ENCODE measurements at regions not wholly inside any gene's neighbourhood (a gene's known extent, or its start where the extent isn't known, plus 50 kb on each side); places are given as distances from the start of the nearest gene placed in this dataset.

DNA sequence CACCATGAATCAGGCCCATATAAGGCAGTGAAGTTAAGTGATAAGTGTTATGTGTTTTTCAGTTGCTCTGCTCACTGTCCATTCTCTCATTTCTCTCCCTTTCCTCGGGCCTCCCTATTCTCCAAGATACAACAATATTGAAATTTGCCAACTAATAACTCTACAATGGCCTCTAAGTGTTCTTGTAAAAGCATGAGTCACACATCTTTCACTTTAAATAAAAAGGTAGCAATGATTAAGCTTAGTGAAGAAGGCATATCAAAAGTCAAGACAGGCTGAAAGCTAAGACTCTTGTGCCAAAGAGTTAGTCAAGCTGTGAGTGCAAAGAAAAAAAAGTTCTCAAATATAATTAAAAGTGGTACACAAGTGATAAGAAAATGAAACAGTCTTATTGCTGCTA, 675.4 kb downstream of the OTOL1 start:
- no peaks in the 10 kb centered on the region for H3K27me3 ChIP-seq (ENCODE audit: low read depth, low read length)
- H3K4me1 ChIP-seq (ENCODE audit: low read length), result peaks cover 17% of the 10 kb centered on the region
- no peak overlapping the region for H3K4me3 ChIP-seq (ENCODE audit: low read length)
- no peak overlapping the region for H3K9ac ChIP-seq (ENCODE audit: low read length)
- no peak for TF ChIP-seq EZH2phosphoT487 (IDR thresholded peaks at IDR 0.05; ENCODE audit: low read depth)
- TF ChIP-seq, protein P1, sequence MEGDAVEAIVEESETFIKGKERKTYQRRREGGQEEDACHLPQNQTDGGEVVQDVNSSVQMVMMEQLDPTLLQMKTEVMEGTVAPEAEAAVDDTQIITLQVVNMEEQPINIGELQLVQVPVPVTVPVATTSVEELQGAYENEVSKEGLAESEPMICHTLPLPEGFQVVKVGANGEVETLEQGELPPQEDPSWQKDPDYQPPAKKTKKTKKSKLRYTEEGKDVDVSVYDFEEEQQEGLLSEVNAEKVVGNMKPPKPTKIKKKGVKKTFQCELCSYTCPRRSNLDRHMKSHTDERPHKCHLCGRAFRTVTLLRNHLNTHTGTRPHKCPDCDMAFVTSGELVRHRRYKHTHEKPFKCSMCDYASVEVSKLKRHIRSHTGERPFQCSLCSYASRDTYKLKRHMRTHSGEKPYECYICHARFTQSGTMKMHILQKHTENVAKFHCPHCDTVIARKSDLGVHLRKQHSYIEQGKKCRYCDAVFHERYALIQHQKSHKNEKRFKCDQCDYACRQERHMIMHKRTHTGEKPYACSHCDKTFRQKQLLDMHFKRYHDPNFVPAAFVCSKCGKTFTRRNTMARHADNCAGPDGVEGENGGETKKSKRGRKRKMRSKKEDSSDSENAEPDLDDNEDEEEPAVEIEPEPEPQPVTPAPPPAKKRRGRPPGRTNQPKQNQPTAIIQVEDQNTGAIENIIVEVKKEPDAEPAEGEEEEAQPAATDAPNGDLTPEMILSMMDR (IDR thresholded peaks at IDR 0.05; ENCODE audit: low read depth, low read length), result no peak
- no peaks in the 10 kb centered on the region for H3K36me3 ChIP-seq (replicated peaks; ENCODE audit: low read depth, low read length)
- peaks cover 6% of the 10 kb centered on the region; the same call in 1 of the 2 replicates for H3K9me3 ChIP-seq (ENCODE audit: insufficient read depth, low read length)
- no peaks in the 10 kb centered on the region for H3K79me2 ChIP-seq (ENCODE audit: low read length)
- H4K20me1 ChIP-seq (ENCODE audit: insufficient read depth, low read length), result no peaks in the 10 kb centered on the region
- H2AFZ ChIP-seq (ENCODE audit: low read depth, low read length), result no peak overlapping the region
- no peak overlapping the region for H3K27ac ChIP-seq (ENCODE audit: low read length)
- H3K4me2 ChIP-seq (ENCODE audit: low read length), result no peak overlapping the region

DNA sequence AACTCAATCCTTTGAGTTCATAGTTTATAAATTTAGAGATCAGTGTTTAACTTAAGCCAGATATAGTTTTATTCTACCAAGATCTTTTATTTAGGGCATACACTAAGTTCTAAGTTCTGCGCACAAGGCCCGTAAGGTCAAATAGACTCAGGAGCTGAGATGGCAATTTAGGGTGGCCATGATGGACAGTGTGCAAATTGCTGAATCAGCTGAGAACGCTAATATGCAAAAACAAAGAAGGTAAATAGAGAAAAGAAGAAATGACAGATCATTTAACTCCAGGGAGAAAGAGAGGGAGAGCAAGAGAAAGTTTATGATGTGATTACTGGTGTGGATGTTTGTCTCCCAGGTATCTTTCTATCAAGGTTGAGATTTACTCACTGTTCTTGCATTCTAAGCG, 678.5 kb downstream of the OTOL1 start:
- Histone ChIP-seq H3K27ac (ENCODE audit: low read length) (no peak overlapping the region), H3K4me1 (ENCODE audit: low read length) (peaks cover 13% of the 10 kb centered on the region), H3K4me3 (ENCODE audit: low read length) (no peak overlapping the region), H3K9me3 (ENCODE audit: insufficient read depth, low read length) (peaks cover 6% of the 10 kb centered on the region; the same call in 1 of the 2 replicates), H3K4me2 (ENCODE audit: low read length) (no peak overlapping the region), H4K20me1 (ENCODE audit: insufficient read depth, low read length) (no peaks in the 10 kb centered on the region), H3K36me3 (replicated peaks; ENCODE audit: low read depth, low read length) (no peaks in the 10 kb centered on the region), H3K9ac (ENCODE audit: low read length) (no peak overlapping the region), H2AFZ (ENCODE audit: low read depth, low read length) (no peak overlapping the region), H3K79me2 (ENCODE audit: low read length) (no peaks in the 10 kb centered on the region), H3K27me3 (ENCODE audit: low read depth, low read length) (no peaks in the 10 kb centered on the region)
- TF ChIP-seq EZH2phosphoT487 (IDR thresholded peaks at IDR 0.05; ENCODE audit: low read depth), result no peak
- TF ChIP-seq, protein P1 (IDR thresholded peaks at IDR 0.05; ENCODE audit: low read depth, low read length), result no peak

DNA sequence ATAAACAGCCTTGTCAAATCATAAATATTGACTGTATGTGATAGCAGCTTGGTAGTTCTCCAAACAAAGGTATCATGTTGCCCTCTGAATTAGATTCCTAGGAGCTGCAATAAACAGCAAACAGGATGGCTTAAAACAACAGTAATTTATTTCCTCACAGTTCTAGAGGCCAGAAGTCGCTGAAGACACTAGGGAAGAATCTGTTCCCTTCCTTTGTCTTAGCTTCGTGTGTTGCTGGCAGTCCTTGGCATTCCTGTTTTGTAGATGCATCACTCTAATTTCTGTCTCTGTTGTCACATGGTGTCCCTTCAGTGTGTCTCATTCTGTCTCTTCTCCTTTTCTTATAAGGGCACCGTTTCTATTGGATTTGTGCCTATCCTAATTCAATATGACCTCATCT, 679.3 kb downstream of the OTOL1 start:
- H3K9ac ChIP-seq (ENCODE audit: low read length), result no peak overlapping the region
- H3K4me1 ChIP-seq (ENCODE audit: low read length), result peaks cover 6% of the 10 kb centered on the region
- no peak overlapping the region for H3K4me2 ChIP-seq (ENCODE audit: low read length)
- TF ChIP-seq, protein P1 (IDR thresholded peaks at IDR 0.05; ENCODE audit: low read depth, low read length), result no peak
- no peak for TF ChIP-seq EZH2phosphoT487 (IDR thresholded peaks at IDR 0.05; ENCODE audit: low read depth)
- no peaks in the 10 kb centered on the region for H3K27me3 ChIP-seq (ENCODE audit: low read depth, low read length)
- no peaks in the 10 kb centered on the region for H3K36me3 ChIP-seq (replicated peaks; ENCODE audit: low read depth, low read length)
- peaks cover 6% of the 10 kb centered on the region; the same call in 1 of the 2 replicates for H3K9me3 ChIP-seq (ENCODE audit: insufficient read depth, low read length)
- no peak overlapping the region for H2AFZ ChIP-seq (ENCODE audit: low read depth, low read length)
- H3K79me2 ChIP-seq (ENCODE audit: low read length), result no peaks in the 10 kb centered on the region
- H3K4me3 ChIP-seq (ENCODE audit: low read length), result no peak overlapping the region
- no peak overlapping the region for H3K27ac ChIP-seq (ENCODE audit: low read length)
- no peaks in the 10 kb centered on the region for H4K20me1 ChIP-seq (ENCODE audit: insufficient read depth, low read length)

DNA sequence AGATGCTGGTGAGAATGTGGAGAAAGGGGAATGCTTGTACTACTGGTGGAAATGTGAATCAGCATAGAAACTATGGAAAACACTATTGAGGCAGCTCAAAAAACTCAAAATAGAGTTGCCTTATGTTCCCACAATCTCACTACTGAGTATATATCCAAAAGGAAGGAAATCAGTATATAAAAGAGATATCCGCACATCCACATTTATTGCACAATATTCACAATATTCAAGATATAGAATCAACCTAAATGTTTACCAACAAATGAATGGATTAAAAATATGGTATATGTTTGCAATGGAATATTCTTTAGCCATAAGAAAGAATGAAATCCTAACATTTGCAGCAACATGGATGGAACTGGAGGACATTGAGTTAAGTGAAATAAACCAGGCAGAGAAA, 686.8 kb downstream of the OTOL1 start:
- H3K4me2 ChIP-seq (ENCODE audit: low read length), result no peak overlapping the region
- TF ChIP-seq EZH2phosphoT487 (IDR thresholded peaks at IDR 0.05; ENCODE audit: low read depth), result no peak
- TF ChIP-seq, protein P1 (IDR thresholded peaks at IDR 0.05; ENCODE audit: low read depth, low read length), result no peak
- H3K27ac ChIP-seq (ENCODE audit: low read length), result no peak overlapping the region

More for the DNA sequence above, 686.8 kb downstream of the OTOL1 start:
- Histone ChIP-seq H3K9ac (ENCODE audit: low read length) (no peak overlapping the region), H3K79me2 (ENCODE audit: low read length) (no peaks in the 10 kb centered on the region), H3K9me3 (ENCODE audit: insufficient read depth, low read length) (no peaks in the 10 kb centered on the region), H3K4me3 (ENCODE audit: low read length) (no peak overlapping the region), H4K20me1 (ENCODE audit: insufficient read depth, low read length) (no peaks in the 10 kb centered on the region), H3K4me1 (ENCODE audit: low read length) (no peaks in the 10 kb centered on the region), H3K27me3 (ENCODE audit: low read depth, low read length) (no peaks in the 10 kb centered on the region), H2AFZ (ENCODE audit: low read depth, low read length) (no peak overlapping the region), H3K36me3 (replicated peaks; ENCODE audit: low read depth, low read length) (no peaks in the 10 kb centered on the region)

Data from OCI-LY3 (cell line).